ENCODE measurements at regions not wholly inside any gene's neighbourhood (a gene's known extent, or its start where the extent isn't known, plus 50 kb on each side); places are given as distances from the start of the nearest gene placed in this dataset.

DNA sequence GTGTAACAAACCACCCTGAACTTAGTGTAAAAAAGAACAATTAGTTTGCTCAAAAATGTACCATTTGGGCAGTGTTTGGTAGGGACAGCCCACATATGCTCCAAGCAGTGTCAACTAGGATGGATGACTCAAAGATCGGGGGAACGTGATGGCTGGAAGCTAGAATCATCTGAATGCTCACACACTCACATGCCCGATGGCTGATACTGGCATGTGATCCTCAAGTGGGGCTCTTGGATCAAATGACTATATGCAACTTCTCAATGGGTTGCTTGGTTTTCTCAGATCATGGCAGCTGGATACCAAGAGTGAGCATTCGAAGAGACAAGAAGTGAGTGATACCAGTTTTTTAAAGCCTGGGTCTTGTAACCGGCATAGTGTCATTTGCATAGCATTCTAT lies 335.9 kb upstream of the KCNMB2 start:
- ChIA-PET CTCF (ENCODE audit: partially characterized antibody) (interaction anchor here (0.6 kb wide), 1 partner anchor 54 kb away, joined by 3 read pairs; no protein-coding TSS in a partner anchor), POLR2A (ENCODE audit: partially characterized antibody) (no interaction called here)
- Histone ChIP-seq H3K9ac (replicated peaks in 1 of 4; ENCODE audit: extremely low read depth in 1 of 4, low read depth in 3 of 4, low read length in 3 of 4) (no peak overlapping the region), H2BK20ac (ENCODE audit: low read length) (no peak overlapping the region), H2AFZ (ENCODE audit: low read length) (no peak overlapping the region), H2AK5ac (ENCODE audit: low read depth, low read length) (no peak overlapping the region), H4K20me1 (replicated peaks in 1 of 2; ENCODE audit: control insufficient read depth in 1 of 2, insufficient read depth in 2 of 2, low read length in 2 of 2) (no peaks in the 10 kb centered on the region), H3K79me2 (ENCODE audit: control insufficient read depth in 1 of 2, insufficient read depth in 2 of 2, low read length in 2 of 2) (no peaks in the 10 kb centered on the region), H3K4me3 (ENCODE audit: extremely low read depth in 1 of 4, insufficient read depth in 2 of 4, low read depth in 3 of 4, low read length in 4 of 4) (no peak overlapping the region), H3K79me1 (ENCODE audit: low read depth, low read length) (no peaks in the 10 kb centered on the region), H4K91ac (replicated peaks; ENCODE audit: insufficient read length, low read length) (no peak overlapping the region), H4K5ac (ENCODE audit: insufficient read length, low read depth, low read length) (no peak overlapping the region), H3K4me2 (ENCODE audit: insufficient read depth in 1 of 2, low read depth in 2 of 2, low read length in 2 of 2) (no peak overlapping the region), H3K14ac (ENCODE audit: insufficient read length) (no peak overlapping the region), H3K23me2 (ENCODE audit: low read depth, low read length) (no peaks in the 10 kb centered on the region), H3K23ac (ENCODE audit: insufficient read length) (no peak overlapping the region), H4K8ac (ENCODE audit: extremely low read depth, insufficient read depth, low read length) (no peak overlapping the region), H2BK120ac (replicated peaks; ENCODE audit: low read depth, low read length) (no peak overlapping the region), H3K18ac (ENCODE audit: extremely low read depth, low read length) (no peak overlapping the region), H3K27me3 (replicated peaks in 1 of 4; ENCODE audit: control insufficient read depth in 3 of 4, extremely low read depth in 1 of 4, insufficient read depth in 3 of 4, low read length in 3 of 4) (no peaks in the 10 kb centered on the region), H2BK5ac (ENCODE audit: low read depth, low read length) (no peak overlapping the region), H3K56ac (replicated peaks; ENCODE audit: insufficient read length, low read depth, low read length) (no peak overlapping the region), H2BK12ac (ENCODE audit: low read depth, low read length) (no peak overlapping the region), H3K4me1 (replicated peaks in 1 of 4; ENCODE audit: control insufficient read depth in 3 of 4, insufficient read depth in 4 of 4, low read length in 3 of 4) (no peaks in the 10 kb centered on the region), H3K27ac (ENCODE audit: low read depth, low read length) (no peak overlapping the region), H3K4ac (replicated peaks; ENCODE audit: insufficient read length, low read depth, low read length) (no peak overlapping the region), H3K36me3 (ENCODE audit: control insufficient read depth in 2 of 4, insufficient read depth in 4 of 4, low read length in 3 of 4) (no peaks in the 10 kb centered on the region), H3K9me3 (ENCODE audit: insufficient read depth in 2 of 2, low read depth in 1 of 2, low read length in 1 of 2) (no peaks in the 10 kb centered on the region), H2BK15ac (ENCODE audit: low read length) (no peak overlapping the region)
- TF ChIP-seq EGR1 (IDR thresholded peaks at IDR 0.05; ENCODE audit: borderline replicate concordance, low read depth, low read length), result no peak
- DNase-seq (ENCODE audit: low read depth in 1 of 2, low spot score in 2 of 2), result no peak
- FAIRE-seq, result no peak
- 94% methylated on average over 5 of the region's 5 CpGs; no CpG with 5 or more reads in 1 of the 2 experiments for WGBS, 2 experiments (ENCODE audit: extremely low coverage in 1 of 2, insufficient coverage in 1 of 2, insufficient read length in 1 of 2, insufficient replicate concordance in 2 of 2, low coverage in 1 of 2, low lambda C conversion rate in 2 of 2, missing lambda C conversion rate in 1 of 2)
